ENCODE measurements at regions not wholly inside any gene's neighbourhood (a gene's known extent, or its start where the extent isn't known, plus 50 kb on each side); places are given as distances from the start of the nearest gene placed in this dataset.

DNA sequence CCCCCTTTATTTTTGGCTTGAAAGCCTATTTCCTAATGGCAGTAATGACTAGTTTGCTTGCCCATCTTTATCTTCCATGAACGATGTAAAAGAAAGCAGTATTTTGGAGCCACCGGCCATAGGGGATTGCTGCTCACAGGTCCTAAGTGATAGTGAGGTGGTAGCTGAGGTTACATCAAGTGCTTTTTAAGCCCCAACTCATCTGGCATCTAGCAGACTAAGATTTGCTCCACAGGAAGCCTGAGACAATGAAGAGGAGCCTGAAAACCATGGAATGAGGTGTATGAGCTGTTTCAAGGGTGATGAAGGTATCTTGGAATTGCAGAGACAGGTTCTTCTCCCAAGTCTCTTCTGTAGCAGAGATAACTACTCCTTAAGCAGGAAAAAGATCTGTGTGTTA lies 496.3 kb downstream of the XPNPEP1 start:
- TF ChIP-seq EZH2 (IDR thresholded peaks at IDR 0.05; ENCODE audit: low read length, missing control alignments) = no peak
- TF ChIP-seq, protein P1, sequence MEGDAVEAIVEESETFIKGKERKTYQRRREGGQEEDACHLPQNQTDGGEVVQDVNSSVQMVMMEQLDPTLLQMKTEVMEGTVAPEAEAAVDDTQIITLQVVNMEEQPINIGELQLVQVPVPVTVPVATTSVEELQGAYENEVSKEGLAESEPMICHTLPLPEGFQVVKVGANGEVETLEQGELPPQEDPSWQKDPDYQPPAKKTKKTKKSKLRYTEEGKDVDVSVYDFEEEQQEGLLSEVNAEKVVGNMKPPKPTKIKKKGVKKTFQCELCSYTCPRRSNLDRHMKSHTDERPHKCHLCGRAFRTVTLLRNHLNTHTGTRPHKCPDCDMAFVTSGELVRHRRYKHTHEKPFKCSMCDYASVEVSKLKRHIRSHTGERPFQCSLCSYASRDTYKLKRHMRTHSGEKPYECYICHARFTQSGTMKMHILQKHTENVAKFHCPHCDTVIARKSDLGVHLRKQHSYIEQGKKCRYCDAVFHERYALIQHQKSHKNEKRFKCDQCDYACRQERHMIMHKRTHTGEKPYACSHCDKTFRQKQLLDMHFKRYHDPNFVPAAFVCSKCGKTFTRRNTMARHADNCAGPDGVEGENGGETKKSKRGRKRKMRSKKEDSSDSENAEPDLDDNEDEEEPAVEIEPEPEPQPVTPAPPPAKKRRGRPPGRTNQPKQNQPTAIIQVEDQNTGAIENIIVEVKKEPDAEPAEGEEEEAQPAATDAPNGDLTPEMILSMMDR (conservative IDR thresholded peaks at IDR 0.05 in 1 of 2, IDR thresholded peaks at IDR 0.05 in 1 of 2; ENCODE audit: low read depth in 1 of 2, low read length in 2 of 2) = no peak

Measured in fibroblast of lung (primary cell).